Activated CD8-positive, alpha-beta memory T cell treated with anti-CD3 and anti-CD28 coated beads, Interleukin-2, amount 10 ng/mL, durations not matched to agents 7 days and 5 days (primary cell): ENCODE measurements at regions not wholly inside any gene's neighbourhood (a gene's known extent, or its start where the extent isn't known, plus 50 kb on each side); places are given as distances from the start of the nearest gene placed in this dataset.

Source experiments
- ATAC-seq: fragments of 150-1000 bp; cut with Tn5 transposase; one replicate; pipeline ENCODE4 v1.10.0; 2021; ENCODE audit warnings: moderate library complexity
- CTCF ChIA-PET: fragments of 350-600 bp; sonication (Branson Sonifier 250); formaldehyde crosslinking; loops from one replicate; lab custom pipeline; 2021; ENCODE audit warnings: antibody characterized with exemption; lab: Charles Lee
- DNase-seq: peaks from one replicate; pipeline ENCODE4 v3.0.0-alpha.2; 2020
- H3K27ac Mint-ChIP-seq: one replicate; pipeline ENCODE4 v1.8.0; 2021; ENCODE audit warnings: mild to moderate bottlenecking, mixed read lengths
- H3K27me3 Mint-ChIP-seq: one replicate; pipeline ENCODE4 v1.8.0; 2021; ENCODE audit warnings: mixed read lengths
- H3K36me3 Mint-ChIP-seq: one replicate; pipeline ENCODE4 v1.8.0; 2021; ENCODE audit warnings: mild to moderate bottlenecking, mixed read lengths
- H3K4me1 Mint-ChIP-seq: one replicate; pipeline ENCODE4 v1.8.0; 2021; ENCODE audit warnings: mixed read lengths
- H3K4me3 Mint-ChIP-seq: one replicate; pipeline ENCODE4 v1.8.0; 2021; ENCODE audit warnings: mild to moderate bottlenecking, moderate library complexity, mixed read lengths
- H3K9me3 Mint-ChIP-seq: one replicate; pipeline ENCODE4 v1.8.0; 2022; ENCODE audit warnings: low read depth, mixed read lengths

- H3K27me3 Mint-ChIP-seq: no peaks in the 10 kb centered on the region
- peaks cover 74% of the 10 kb centered on the region for H3K4me1 Mint-ChIP-seq
- CTCF ChIA-PET: interaction anchor here (2.7 kb wide), 1 partner anchor 9 kb away, joined by 14 read pairs; no protein-coding TSS in a partner anchor
- H3K36me3 Mint-ChIP-seq: no peaks in the 10 kb centered on the region
- peak; percentile 72 for DNase-seq
- peak overlapping the region; percentile 52 for H3K4me3 Mint-ChIP-seq
- ATAC-seq: peak; percentile 45
- H3K27ac Mint-ChIP-seq: peak overlapping the region; percentile 77
- no peaks in the 10 kb centered on the region for H3K9me3 Mint-ChIP-seq
These were observed 76.7 kb upstream of the MBNL1 start for GRCh38 chr3:152192050-152192449.

- no peaks in the 10 kb centered on the region for H3K27me3 Mint-ChIP-seq
- DNase-seq (no peak), ATAC-seq (peak; percentile 17)
- H3K27ac Mint-ChIP-seq: peak overlapping the region; percentile 99
- peak overlapping the region; percentile 77 for H3K4me3 Mint-ChIP-seq
- H3K36me3 Mint-ChIP-seq: peaks cover 1% of the 10 kb centered on the region
- CTCF ChIA-PET: interaction anchor here (0.6 to 2.7 kb wide), 7 partner anchors 9 to 87 kb away, joined by 3 to 14 read pairs (median 4); no protein-coding TSS in a partner anchor
- peaks cover 80% of the 10 kb centered on the region for H3K4me1 Mint-ChIP-seq
- no peaks in the 10 kb centered on the region for H3K9me3 Mint-ChIP-seq
These were observed 75.6 kb upstream of the MBNL1 start for GRCh38 chr3:152192936-152193672.

GRCh38 chr3:152193673-152194267, 75.0 kb upstream of the MBNL1 start:
- Mint-ChIP-seq H3K27ac (peak overlapping the region; percentile 99), H3K4me3 (peak overlapping the region; percentile 77), H3K9me3 (no peaks in the 10 kb centered on the region), H3K27me3 (no peaks in the 10 kb centered on the region), H3K4me1 (peaks cover 80% of the 10 kb centered on the region), H3K36me3 (peaks cover 3% of the 10 kb centered on the region)
- DNase-seq (peak; percentile 73), ATAC-seq (peak; percentile 77)
- CTCF ChIA-PET: interaction anchor here (0.6 to 2.7 kb wide), 10 partner anchors 8 to 1598 kb away, joined by 3 to 14 read pairs (median 4); no protein-coding TSS in a partner anchor

- CTCF ChIA-PET: no interaction called here
- no peaks in the 10 kb centered on the region for H3K27me3 Mint-ChIP-seq
- peak overlapping the region; percentile 99 for H3K27ac Mint-ChIP-seq
- peaks cover 83% of the 10 kb centered on the region for H3K4me1 Mint-ChIP-seq
- DNase-seq (no peak), ATAC-seq (no peak)
- H3K36me3 Mint-ChIP-seq: peaks cover 3% of the 10 kb centered on the region
- no peaks in the 10 kb centered on the region for H3K9me3 Mint-ChIP-seq
- peak overlapping the region; percentile 77 for H3K4me3 Mint-ChIP-seq
These were observed 73.5 kb upstream of the MBNL1 start for GRCh38 chr3:152195206-152195605.

DNA sequence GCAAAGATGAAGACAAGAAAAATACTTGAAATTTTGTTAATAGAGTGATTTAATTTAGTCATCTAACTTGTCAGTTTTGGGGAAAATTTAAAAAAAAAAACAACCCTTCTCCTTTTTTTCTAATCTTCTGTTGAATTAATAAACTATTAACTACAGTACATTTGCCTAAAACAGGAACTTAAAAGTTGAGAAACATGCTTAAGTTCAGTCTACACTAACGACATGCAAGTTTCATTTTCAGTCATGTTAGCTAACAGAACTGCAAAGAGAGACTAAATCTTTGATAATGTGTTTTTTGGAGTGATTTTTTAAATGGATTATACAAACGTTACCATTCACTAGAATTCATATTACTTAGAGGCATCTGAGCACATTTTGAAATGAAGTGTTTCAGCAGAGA, 71.9 kb upstream of the MBNL1 start:
- Mint-ChIP-seq H3K36me3 (peaks cover 3% of the 10 kb centered on the region), H3K9me3 (no peaks in the 10 kb centered on the region), H3K4me3 (peak overlapping the region; percentile 76), H3K27ac (peak overlapping the region; percentile 99), H3K27me3 (no peaks in the 10 kb centered on the region), H3K4me1 (peaks cover 85% of the 10 kb centered on the region)
- CTCF ChIA-PET: interaction anchor here (1.0 to 1.4 kb wide), 2 partner anchors 12 to 75 kb away, joined by 3 read pairs; no protein-coding TSS in a partner anchor
- DNase-seq (no peak), ATAC-seq (peak; percentile 17)

DNA sequence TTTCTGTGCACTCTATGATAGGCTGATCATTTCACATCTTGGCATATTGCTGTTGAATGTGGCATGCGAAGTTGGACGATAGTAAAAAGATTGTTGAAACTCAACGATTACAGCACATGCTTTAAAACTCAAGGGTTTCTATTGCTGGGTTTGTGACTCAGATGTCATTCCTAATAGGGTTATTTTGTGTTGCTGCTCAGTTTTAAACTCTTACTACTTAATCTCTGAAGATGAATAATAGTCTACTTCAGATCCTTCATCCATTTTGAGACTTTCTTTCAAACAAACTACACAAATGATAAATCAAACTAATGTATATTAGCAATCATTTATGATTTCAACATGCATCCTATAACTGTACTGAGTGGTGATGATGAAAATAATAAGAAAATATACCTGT, 71.3 kb upstream of the MBNL1 start:
- no peaks in the 10 kb centered on the region for H3K27me3 Mint-ChIP-seq
- no peaks in the 10 kb centered on the region for H3K9me3 Mint-ChIP-seq
- CTCF ChIA-PET: interaction anchor here (0.9 to 2.0 kb wide), 2 partner anchors 47 to 82 kb away, joined by 3 to 4 read pairs; no protein-coding TSS in a partner anchor
- peaks cover 83% of the 10 kb centered on the region for H3K4me1 Mint-ChIP-seq
- DNase-seq (no peak), ATAC-seq (no peak)
- peak overlapping the region; percentile 71 for H3K4me3 Mint-ChIP-seq
- peak overlapping the region; percentile 99 for H3K27ac Mint-ChIP-seq
- peaks cover 3% of the 10 kb centered on the region for H3K36me3 Mint-ChIP-seq

GRCh38 chr3:152197937-152198336, 70.8 kb upstream of the MBNL1 start:
- Mint-ChIP-seq H3K36me3 (peaks cover 3% of the 10 kb centered on the region), H3K27me3 (no peaks in the 10 kb centered on the region), H3K9me3 (no peaks in the 10 kb centered on the region), H3K4me1 (peaks cover 83% of the 10 kb centered on the region), H3K4me3 (peak overlapping the region; percentile 71), H3K27ac (peak overlapping the region; percentile 99)
- ATAC-seq (no peak), DNase-seq (no peak)
- CTCF ChIA-PET: interaction anchor here (0.9 to 2.0 kb wide), 4 partner anchors 14 to 82 kb away, joined by 3 to 4 read pairs (median 3); partner anchors contain the start of gene MBNL1

- H3K4me3 Mint-ChIP-seq: peak overlapping the region; percentile 71
- DNase-seq (no peak), ATAC-seq (no peak)
- CTCF ChIA-PET: interaction anchor here (0.6 to 2.0 kb wide), 5 partner anchors 15 to 298 kb away, joined by 3 to 4 read pairs (median 3); partner anchors contain the start of gene MBNL1
- H3K27ac Mint-ChIP-seq: peak overlapping the region; percentile 99
- H3K36me3 Mint-ChIP-seq: peaks cover 3% of the 10 kb centered on the region
- H3K9me3 Mint-ChIP-seq: no peaks in the 10 kb centered on the region
- H3K27me3 Mint-ChIP-seq: no peaks in the 10 kb centered on the region
- H3K4me1 Mint-ChIP-seq: peaks cover 76% of the 10 kb centered on the region
These were observed 70.1 kb upstream of the MBNL1 start for GRCh38 chr3:152198665-152199064.

DNA sequence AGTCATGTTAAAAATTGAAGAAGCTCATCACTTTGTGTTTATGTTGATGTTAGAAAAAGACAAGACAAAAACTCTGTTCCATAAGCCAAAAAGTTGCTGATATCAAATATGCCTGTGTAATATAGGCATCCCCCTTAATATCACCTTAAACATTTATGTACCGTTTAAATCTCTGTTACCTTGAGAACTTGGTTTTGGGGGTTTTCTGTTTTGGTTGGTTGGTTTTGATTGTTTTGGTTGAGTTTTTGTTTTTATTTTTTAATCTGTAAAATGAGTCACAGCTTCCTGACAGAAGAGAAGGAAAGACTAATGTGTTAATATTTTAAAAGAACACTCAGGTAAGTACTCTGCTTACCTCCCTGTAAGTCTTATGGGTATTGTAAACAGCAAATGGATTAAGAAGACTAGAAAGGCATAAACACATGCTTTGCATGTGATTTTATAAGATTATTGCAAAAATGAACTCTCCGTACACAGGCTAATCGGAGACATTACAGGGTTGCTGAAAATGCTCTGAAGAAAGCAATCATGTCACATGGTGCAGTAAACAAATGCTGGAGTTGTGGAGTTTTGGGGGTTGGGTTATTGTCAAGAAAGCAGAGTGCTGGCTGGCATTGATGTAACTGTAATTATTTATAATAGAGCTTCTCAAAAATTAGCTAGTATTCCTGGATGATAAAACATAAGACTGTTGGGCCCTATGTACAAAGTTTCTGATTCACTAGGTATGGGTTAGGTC, 69.5 kb upstream of the MBNL1 start:
- Mint-ChIP-seq H3K27me3 (no peaks in the 10 kb centered on the region), H3K36me3 (peaks cover 3% of the 10 kb centered on the region), H3K4me3 (peak overlapping the region; percentile 71), H3K9me3 (no peaks in the 10 kb centered on the region), H3K27ac (peak overlapping the region; percentile 99), H3K4me1 (peaks cover 73% of the 10 kb centered on the region)
- DNase-seq (no peak), ATAC-seq (peak; percentile 52)
- CTCF ChIA-PET: interaction anchor here (0.6 to 2.0 kb wide), 5 partner anchors 16 to 298 kb away, joined by 3 to 4 read pairs (median 3); partner anchors contain the start of gene MBNL1

GRCh38 chr3:152200476-152201420, 68.0 kb upstream of the MBNL1 start:
- CTCF ChIA-PET: interaction anchor here (0.9 to 1.0 kb wide), 2 partner anchors 17 to 69 kb away, joined by 3 read pairs; partner anchors contain the start of gene MBNL1
- peaks cover 71% of the 10 kb centered on the region for H3K4me1 Mint-ChIP-seq
- H3K27ac Mint-ChIP-seq: peak overlapping the region; percentile 99
- ATAC-seq (peak; percentile 29), DNase-seq (no peak)
- peaks cover 3% of the 10 kb centered on the region for H3K36me3 Mint-ChIP-seq
- peak overlapping the region; percentile 71 for H3K4me3 Mint-ChIP-seq
- no peaks in the 10 kb centered on the region for H3K27me3 Mint-ChIP-seq
- H3K9me3 Mint-ChIP-seq: no peaks in the 10 kb centered on the region

GRCh38 chr3:152202976-152203626, 65.6 kb upstream of the MBNL1 start:
- Mint-ChIP-seq H3K27me3 (no peaks in the 10 kb centered on the region), H3K4me1 (peaks cover 65% of the 10 kb centered on the region), H3K36me3 (peaks cover 11% of the 10 kb centered on the region), H3K27ac (peak overlapping the region; percentile 89), H3K4me3 (peak overlapping the region; percentile 73), H3K9me3 (peaks cover 5% of the 10 kb centered on the region)
- CTCF ChIA-PET: interaction anchor here (0.7 to 2.1 kb wide), 6 partner anchors 9 to 42 kb away, joined by 3 to 9 read pairs (median 4); no protein-coding TSS in a partner anchor
- peak; percentile 59 for DNase-seq
- peak; percentile 27 for ATAC-seq
